CD4-positive, alpha-beta T cell treated with Interleukin-4 for 1 hour (primary cell): ENCODE measurements at regions not wholly inside any gene's neighbourhood (a gene's known extent, or its start where the extent isn't known, plus 50 kb on each side); places are given as distances from the start of the nearest gene placed in this dataset.
A peak's percentile ranks its signal among the peaks of the same experiment; 100 is the strongest.
"Not testable (repeated sequence)": the region's sequence is repeated elsewhere in the genome, so short reads cannot be mapped to it uniquely, and the experiment has no call there.

ENCODE experiments used
- DNase-seq, 2 donors: peaks; one replicate each; pipeline ENCODE4 v3.0.0-alpha.2; 2020 to 2022

- no peak for DNase-seq
Measured at GRCh38 chr17:14593956-14594355, 293.1 kb downstream of the HS3ST3B1 start.

- DNase-seq, result no peak
Measured at GRCh38 chr17:14590459-14591250, 289.8 kb downstream of the HS3ST3B1 start.

GRCh38 chr17:14585099-14585498 is 284.2 kb downstream of the HS3ST3B1 start:
- no peak for DNase-seq

DNA sequence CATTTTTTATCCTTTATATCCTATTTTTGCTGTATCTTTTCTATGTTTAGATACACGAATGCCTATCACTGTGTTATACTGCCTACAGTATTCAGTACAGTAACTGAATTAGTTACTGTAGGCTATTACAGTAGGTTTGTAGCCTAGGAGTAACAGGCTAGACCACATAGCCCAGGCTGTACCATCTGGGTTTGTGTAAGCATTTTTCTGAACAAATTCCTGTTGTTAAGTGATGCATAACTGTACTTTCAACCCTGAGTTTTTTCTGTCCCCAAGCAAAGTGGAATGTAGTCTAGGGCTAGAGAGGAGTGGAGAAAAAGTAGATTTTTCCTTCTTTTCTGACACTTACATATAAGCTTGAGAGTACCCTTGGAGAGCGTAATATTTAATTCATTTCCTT is 282.1 kb downstream of the HS3ST3B1 start:
- no peak for DNase-seq

GRCh38 chr17:14581186-14581830 is 280.4 kb downstream of the HS3ST3B1 start:
- DNase-seq, result no peak

DNA sequence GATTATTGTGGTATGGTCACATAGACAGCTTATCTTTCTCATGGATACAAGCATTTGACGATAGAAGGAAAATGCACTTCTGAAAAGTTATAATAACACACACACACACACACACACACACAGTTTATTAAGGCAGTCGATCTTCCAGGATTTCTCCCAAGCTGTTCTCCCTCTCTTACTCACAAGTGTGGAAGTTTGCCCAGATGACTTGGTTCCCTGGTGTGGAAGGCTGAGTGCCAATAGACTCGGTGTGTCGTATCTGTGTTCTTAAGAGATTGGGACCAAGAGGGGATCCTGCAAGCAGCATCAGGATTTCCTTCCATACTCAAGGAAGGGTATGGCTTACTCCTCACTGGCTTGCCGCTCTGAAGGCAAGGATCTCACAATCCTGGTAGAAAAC is 279.6 kb downstream of the HS3ST3B1 start:
- no peak for DNase-seq

- DNase-seq, result no peak
Measured at GRCh38 chr17:14579716-14580115, 278.8 kb downstream of the HS3ST3B1 start.

DNA sequence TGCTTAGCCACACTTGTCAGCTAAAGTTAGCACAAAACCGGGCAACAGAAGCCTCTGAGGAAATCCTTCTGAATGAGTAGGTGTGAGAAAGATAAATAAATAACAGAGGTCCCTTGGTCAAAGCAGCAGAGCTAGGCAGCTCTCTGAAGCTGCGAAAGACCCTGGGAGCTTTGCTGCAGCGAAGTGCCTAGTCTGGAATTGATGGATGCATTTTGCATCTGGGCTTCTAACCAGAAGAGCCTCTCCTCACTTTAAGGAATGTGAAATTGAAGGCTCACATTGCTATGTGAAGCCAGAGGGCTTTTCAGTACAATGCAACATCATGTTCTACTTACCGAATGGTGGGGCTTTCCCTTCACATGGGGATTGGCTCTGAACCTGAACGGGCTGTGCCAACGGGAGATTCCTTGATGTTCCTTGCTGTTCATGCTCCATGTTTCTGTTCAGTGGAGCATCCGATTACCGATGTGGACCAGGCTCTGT is 274.6 kb downstream of the HS3ST3B1 start:
- DNase-seq, result no peak

GRCh38 chr17:14560325-14560724 is 259.4 kb downstream of the HS3ST3B1 start:
- DNase-seq, result not testable (repeated sequence)

- no peak for DNase-seq
Measured at GRCh38 chr17:14559264-14560119, 258.6 kb downstream of the HS3ST3B1 start.

- DNase-seq, result no peak
Measured at GRCh38 chr17:14557480-14557879, 256.6 kb downstream of the HS3ST3B1 start.

DNA sequence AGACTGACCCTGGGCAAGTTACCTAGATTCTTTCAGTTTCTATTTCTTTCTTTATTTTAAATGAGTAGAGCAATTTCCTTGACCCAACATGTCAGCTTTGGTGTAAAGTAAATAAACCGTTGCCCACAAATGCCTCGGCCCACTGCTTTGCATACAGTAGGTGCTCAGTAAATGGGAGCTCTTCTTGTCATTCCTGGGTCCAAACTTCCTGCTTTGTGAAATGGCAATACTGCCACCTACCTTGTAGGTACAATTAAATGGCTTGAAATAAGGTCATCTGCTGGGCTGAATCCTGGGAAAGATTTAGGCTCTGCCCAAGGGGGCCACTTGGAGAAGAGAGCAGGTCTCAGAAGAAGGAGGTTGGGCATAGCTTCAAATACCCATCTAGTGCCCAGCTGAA is 253.0 kb downstream of the HS3ST3B1 start:
- peak in 1 of 2 donors; percentile 31 for DNase-seq

GRCh38 chr17:14552306-14552705 is 251.4 kb downstream of the HS3ST3B1 start:
- no peak for DNase-seq

GRCh38 chr17:14547556-14547955 is 246.7 kb downstream of the HS3ST3B1 start:
- DNase-seq, result no peak

- no peak for DNase-seq
Measured at GRCh38 chr17:14547016-14547415, 246.1 kb downstream of the HS3ST3B1 start.

GRCh38 chr17:14545156-14545906 is 244.4 kb downstream of the HS3ST3B1 start:
- DNase-seq, result no peak

- DNase-seq, result no peak
Measured at GRCh38 chr17:14541714-14542113, 240.8 kb downstream of the HS3ST3B1 start.

DNA sequence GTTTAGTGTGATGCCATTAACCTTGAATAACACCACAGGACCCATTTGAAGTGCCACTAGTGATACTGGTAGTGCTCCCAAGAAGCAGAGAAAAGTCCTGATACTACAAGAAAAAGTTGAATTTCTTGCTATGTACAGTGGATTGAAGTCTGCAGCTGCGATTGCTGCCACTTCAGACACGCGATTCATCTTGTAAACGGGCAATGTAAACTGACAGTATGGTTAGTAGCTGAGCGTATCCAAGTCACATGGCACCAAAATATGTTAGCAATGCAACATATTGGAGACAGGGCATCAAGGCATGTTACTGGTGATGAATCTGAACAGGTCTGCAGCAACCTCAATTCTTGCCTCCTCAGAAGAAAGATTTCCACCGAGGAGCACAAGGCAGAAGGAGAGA is 238.9 kb downstream of the HS3ST3B1 start:
- no peak for DNase-seq

- not testable (repeated sequence) for DNase-seq
Measured at GRCh38 chr17:14532242-14532641, 231.4 kb downstream of the HS3ST3B1 start.

- peak in 1 of 2 donors; percentile 3 for DNase-seq
Measured at GRCh38 chr17:14525551-14526455, 224.9 kb downstream of the HS3ST3B1 start.

- DNase-seq, result no peak
Measured at GRCh38 chr17:14522795-14523387, 222.0 kb downstream of the HS3ST3B1 start.
